SK-N-SH treated with all-trans-retinoic acid at 6 μM for 48 hours (cell line): ENCODE measurements at regions not wholly inside any gene's neighbourhood (a gene's known extent, or its start where the extent isn't known, plus 50 kb on each side); places are given as distances from the start of the nearest gene placed in this dataset.
"Not testable (repeated sequence)": the region's sequence is repeated elsewhere in the genome, so short reads cannot be mapped to it uniquely, and the experiment has no call there.

Experiments
- ARNTL ChIP-seq: fragments of 450-650 bp; formaldehyde crosslinking; IDR thresholded peaks from 2 replicates; pipeline ENCODE4 v1.5.0; 2020; ENCODE audit warnings: low read depth, mild to moderate bottlenecking, moderate library complexity, borderline replicate concordance
- TCF4 ChIP-seq: fragments of 250-450 bp; sonication (Bioruptor Pico); IDR thresholded peaks from 2 replicates; pipeline ENCODE4 v1.8.0; 2021; ENCODE audit warnings: mild to moderate bottlenecking, moderate library complexity, borderline replicate concordance

- TF ChIP-seq TCF4, ARNTL (CRISPR knock-in tag): not testable (repeated sequence)
Measured at GRCh38 chr1:206378506-206378905, 91.8 kb upstream of the IKBKE start.
